Testis (tissue), 2 donors: ENCODE measurements at regions not wholly inside any gene's neighbourhood (a gene's known extent, or its start where the extent isn't known, plus 50 kb on each side); places are given as distances from the start of the nearest gene placed in this dataset.

Experiments used
- CTCF ChIP-seq, 3 experiments: fragments of 450-650 bp in 2 of 3; fragments of 200-600 bp in 1 of 3; sonication (generic) in 1 of 3; IDR thresholded peaks; one replicate each; pipeline ENCODE4 v1.5.1; 2016 to 2019; ENCODE audit warnings: antibody characterized with exemption in 3 of 3, mild to moderate bottlenecking in 2 of 3, moderate library complexity in 1 of 3
- POLR2A ChIP-seq: fragments of 450-650 bp; IDR thresholded peaks from one replicate; pipeline ENCODE4 v1.6.1; 2017; ENCODE audit warnings: antibody characterized with exemption, mild to moderate bottlenecking, moderate library complexity

- TF ChIP-seq POLR2A = no peak
- no peak for TF ChIP-seq CTCF (IDR thresholded peaks at IDR 0.05)
Observed at GRCh38 chr20:55685841-55686240, 319.5 kb downstream of the CBLN4 start.
